SK-N-MC (cell line): ENCODE measurements at regions not wholly inside any gene's neighbourhood (a gene's known extent, or its start where the extent isn't known, plus 50 kb on each side); places are given as distances from the start of the nearest gene placed in this dataset.

Experiments
- EZH2 ChIP-seq: fragments of 200-600 bp; sonication (generic); IDR thresholded peaks from one replicate; pipeline ENCODE4 v1.6.1; 2017; ENCODE audit warnings: antibody characterized with exemption
- POLR2AphosphoS5 ChIP-seq: IDR thresholded peaks from 2 replicates; pipeline ENCODE4 v1.6.1; 2012; ENCODE audit warnings: mild to moderate bottlenecking, low read depth, low read length, borderline replicate concordance

DNA sequence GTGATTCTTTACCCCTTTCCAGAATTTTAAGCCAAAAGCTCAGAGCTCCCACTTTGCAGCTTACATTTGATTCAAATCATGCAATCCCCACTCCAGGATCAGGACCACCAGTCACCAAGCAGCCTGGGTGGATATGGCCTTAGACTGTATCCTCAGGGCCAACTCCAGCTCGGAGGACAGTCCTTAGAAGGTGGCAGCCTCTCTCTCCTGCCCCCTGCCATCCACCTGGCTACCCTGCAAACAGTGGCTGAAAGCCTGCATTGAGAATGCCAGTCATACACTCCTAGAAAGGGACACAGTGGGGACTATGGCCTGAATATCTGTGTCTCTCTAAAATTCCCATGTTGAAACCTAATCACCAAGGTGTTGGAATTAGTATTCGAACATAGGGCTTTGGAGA is 50.0 kb upstream of the KCNMA1 start:
- TF ChIP-seq POLR2AphosphoS5 = no peak
- TF ChIP-seq EZH2 = no peak
